ENCODE measurements at regions not wholly inside any gene's neighbourhood (a gene's known extent, or its start where the extent isn't known, plus 50 kb on each side); places are given as distances from the start of the nearest gene placed in this dataset.

- no peak for TF ChIP-seq GATA2 (IDR thresholded peaks at IDR 0.05; ENCODE audit: low read depth, low read length)
- TF ChIP-seq GATA3 (IDR thresholded peaks at IDR 0.05; ENCODE audit: low read depth, low read length): no peak
Observed at GRCh38 chr12:127885954-127886750, 380.8 kb upstream of the TMEM132C start.

All from SH-SY5Y (cell line).